ENCODE measurements at regions not wholly inside any gene's neighbourhood (a gene's known extent, or its start where the extent isn't known, plus 50 kb on each side); places are given as distances from the start of the nearest gene placed in this dataset.

DNA sequence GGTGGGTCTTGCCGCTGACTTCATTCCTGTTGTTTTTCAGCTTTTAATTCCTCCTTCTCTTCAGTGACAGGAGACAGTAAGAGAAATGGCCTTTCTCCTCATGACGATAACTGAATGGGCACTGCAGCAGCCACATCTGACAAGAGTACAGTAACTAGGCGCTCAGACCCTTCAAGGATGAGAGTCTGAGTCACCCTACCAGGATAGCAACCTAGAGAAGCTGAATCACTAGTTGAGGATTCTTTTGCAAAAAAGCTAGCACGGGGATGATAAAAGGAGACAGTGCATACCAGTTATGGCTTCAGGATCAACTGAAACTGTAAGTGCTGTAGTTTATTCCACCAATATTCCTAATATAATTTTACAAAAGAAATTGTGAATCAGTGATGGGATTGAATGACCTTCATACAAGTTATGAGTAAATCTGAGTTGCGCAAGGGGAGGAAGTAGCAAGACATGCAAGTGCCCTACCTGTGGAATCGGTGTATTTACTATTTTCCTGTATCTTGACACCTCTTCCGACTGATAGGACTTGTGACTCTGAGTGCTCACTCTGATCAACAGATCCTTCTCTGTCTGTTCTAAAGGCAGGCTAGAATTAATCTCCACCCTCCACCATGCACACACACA lies 161.8 kb upstream of the GRIK2 start:
- TF ChIP-seq ZNF184 (tag by site-specific recombination; IDR thresholded peaks at IDR 0.05) (no peak), ZNF10 (tag by site-specific recombination; IDR thresholded peaks at IDR 0.05) (no peak), ZNF391 (tag by site-specific recombination; IDR thresholded peaks at IDR 0.05; ENCODE audit: borderline replicate concordance, low read depth) (no peak), KLF16 (tag by site-specific recombination; IDR thresholded peaks at IDR 0.05) (no peak), ZNF521 (tag by site-specific recombination; IDR thresholded peaks at IDR 0.05) (no peak), KLF7 (tag by site-specific recombination; IDR thresholded peaks at IDR 0.05; ENCODE audit: borderline replicate concordance) (no peak), ZNF138 (tag by site-specific recombination; IDR thresholded peaks at IDR 0.05; ENCODE audit: borderline replicate concordance) (no peak)
- TF ChIP-seq, protein P1, sequence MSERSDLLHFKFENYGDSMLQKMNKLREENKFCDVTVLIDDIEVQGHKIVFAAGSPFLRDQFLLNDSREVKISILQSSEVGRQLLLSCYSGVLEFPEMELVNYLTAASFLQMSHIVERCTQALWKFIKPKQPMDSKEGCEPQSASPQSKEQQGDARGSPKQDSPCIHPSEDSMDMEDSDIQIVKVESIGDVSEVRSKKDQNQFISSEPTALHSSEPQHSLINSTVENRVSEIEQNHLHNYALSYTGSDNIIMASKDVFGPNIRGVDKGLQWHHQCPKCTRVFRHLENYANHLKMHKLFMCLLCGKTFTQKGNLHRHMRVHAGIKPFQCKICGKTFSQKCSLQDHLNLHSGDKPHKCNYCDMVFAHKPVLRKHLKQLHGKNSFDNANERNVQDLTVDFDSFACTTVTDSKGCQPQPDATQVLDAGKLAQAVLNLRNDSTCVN (tag by site-specific recombination; optimal IDR thresholded peaks at IDR 0.05): no peak
- TF ChIP-seq, protein P2, sequence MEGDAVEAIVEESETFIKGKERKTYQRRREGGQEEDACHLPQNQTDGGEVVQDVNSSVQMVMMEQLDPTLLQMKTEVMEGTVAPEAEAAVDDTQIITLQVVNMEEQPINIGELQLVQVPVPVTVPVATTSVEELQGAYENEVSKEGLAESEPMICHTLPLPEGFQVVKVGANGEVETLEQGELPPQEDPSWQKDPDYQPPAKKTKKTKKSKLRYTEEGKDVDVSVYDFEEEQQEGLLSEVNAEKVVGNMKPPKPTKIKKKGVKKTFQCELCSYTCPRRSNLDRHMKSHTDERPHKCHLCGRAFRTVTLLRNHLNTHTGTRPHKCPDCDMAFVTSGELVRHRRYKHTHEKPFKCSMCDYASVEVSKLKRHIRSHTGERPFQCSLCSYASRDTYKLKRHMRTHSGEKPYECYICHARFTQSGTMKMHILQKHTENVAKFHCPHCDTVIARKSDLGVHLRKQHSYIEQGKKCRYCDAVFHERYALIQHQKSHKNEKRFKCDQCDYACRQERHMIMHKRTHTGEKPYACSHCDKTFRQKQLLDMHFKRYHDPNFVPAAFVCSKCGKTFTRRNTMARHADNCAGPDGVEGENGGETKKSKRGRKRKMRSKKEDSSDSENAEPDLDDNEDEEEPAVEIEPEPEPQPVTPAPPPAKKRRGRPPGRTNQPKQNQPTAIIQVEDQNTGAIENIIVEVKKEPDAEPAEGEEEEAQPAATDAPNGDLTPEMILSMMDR (tag by site-specific recombination; IDR thresholded peaks at IDR 0.05): no peak
